Ovary (tissue), 7 donors: ENCODE measurements at regions not wholly inside any gene's neighbourhood (a gene's known extent, or its start where the extent isn't known, plus 50 kb on each side); places are given as distances from the start of the nearest gene placed in this dataset.

ENCODE experiments used
- DNase-seq, 5 donors: peaks; one replicate each; pipeline ENCODE4 v3.0.0-alpha.2; 2019 to 2020
- H3K27ac ChIP-seq, 2 donors: fragments of 200-600 bp; one replicate each; pipeline versions ENCODE4 v1.5.1 to v1.8.0; 2019 to 2022
- H3K27me3 ChIP-seq: fragments of 200-600 bp; one replicate; pipeline ENCODE4 v1.8.0; 2022
- H3K36me3 ChIP-seq: fragments of 200-600 bp; sonication (generic); one replicate; pipeline ENCODE4 v1.5.1; 2019
- H3K4me1 ChIP-seq: one replicate; pipeline ENCODE4 v1.8.1; 2013; ENCODE audit warnings: mild to moderate bottlenecking, moderate library complexity; ENCODE audit not compliant: insufficient read depth
- H3K4me3 ChIP-seq: fragments of 200-600 bp; sonication (generic); one replicate; pipeline ENCODE4 v1.5.1; 2017
- H3K9me3 ChIP-seq, 2 donors: fragments of 200-600 bp in 1 of 2; sonication (generic) in 1 of 2; one replicate each; pipeline versions ENCODE4 v1.5.1 to v1.8.1; 2013 to 2019; ENCODE audit warnings: mild to moderate bottlenecking in 1 of 2, moderate library complexity in 1 of 2
- CTCF ChIP-seq, 3 donors: fragments of 450-650 bp in 2 of 3; fragments of 200-600 bp in 1 of 3; IDR thresholded peaks; one replicate each; pipeline versions ENCODE4 v1.5.1 to v1.8.0; 2016 to 2022; ENCODE audit warnings: antibody characterized with exemption in 3 of 3, mild to moderate bottlenecking in 1 of 3
- EP300 ChIP-seq: sonication (generic); formaldehyde crosslinking; IDR thresholded peaks from one replicate; pipeline ENCODE4 v1.6.1; 2017; ENCODE audit warnings: antibody characterized with exemption
- POLR2A ChIP-seq: fragments of 450-650 bp; IDR thresholded peaks from one replicate; pipeline ENCODE4 v1.6.1; 2017; ENCODE audit warnings: antibody characterized with exemption, mild to moderate bottlenecking, moderate library complexity
- whole genome bisulfite sequencing, 3 donors: extraction: QIAGEN DNeasy Blood & Tissue Kit in 1 of 3; methylation state at CpG; one replicate each; pipeline versions ENCODE4 v1.1.5 to v1.1.7; 2013 to 2017; 5-methylcytosine and 5-hydroxymethylcytosine counted together
- intact Hi-C, 4 donors: fragments of 100-400 bp; cut with DNase I; formaldehyde crosslinking; loops; one replicate each; pipeline versions ENCODE4 v1.11.0 to v1.15.1; 2022 to 2023
- donor health status: DM: no; HTN: no; CAD: no; lungs with moderate emphysema.
- donor health status: DM: no; HTN: no; CAD: no.
- donor health status: Bipolar disorder and iron deficiency.
- donor health status: DM: no; HTN: no; CAD: no.
- donor health status: DM: yes; HTN: yes; CAD: no.

GRCh38 chr20:11429889-11430519 lies 487.7 kb upstream of the BTBD3 start:
- 61 to 70% (median 69%) methylated on average over 5 of the region's 5 CpGs for whole genome bisulfite sequencing, 3 donors
- no peak for TF ChIP-seq EP300
- Histone ChIP-seq H3K27me3 (no peaks in the 10 kb centered on the region), H3K4me3 (no peak overlapping the region), H3K27ac (no peak overlapping the region), H3K9me3 (no peaks in the 10 kb centered on the region), H3K36me3 (no peaks in the 10 kb centered on the region), H3K4me1 (no peaks in the 10 kb centered on the region)
- DNase-seq = no peak
- intact Hi-C loops = no loop called here

- H3K4me1 ChIP-seq = no peaks in the 10 kb centered on the region
- H3K27ac ChIP-seq = no peak overlapping the region
- no peak overlapping the region for H3K4me3 ChIP-seq
- DNase-seq = no peak
- intact Hi-C loops = no loop called here
- TF ChIP-seq EP300 = no peak
- TF ChIP-seq POLR2A = no peak
- no peak for TF ChIP-seq CTCF (IDR thresholded peaks at IDR 0.05)
- H3K36me3 ChIP-seq = no peaks in the 10 kb centered on the region
- no peaks in the 10 kb centered on the region for H3K27me3 ChIP-seq
- H3K9me3 ChIP-seq = no peaks in the 10 kb centered on the region
- 54 to 81% (median 63%) methylated on average over 3 of the region's 3 CpGs for WGBS, 3 donors
These were observed 487.0 kb upstream of the BTBD3 start for GRCh38 chr20:11430652-11431051.

- no peak for TF ChIP-seq POLR2A
- TF ChIP-seq CTCF (IDR thresholded peaks at IDR 0.05) = no peak
- no peak for TF ChIP-seq EP300
- Histone ChIP-seq H3K36me3 (no peaks in the 10 kb centered on the region), H3K27me3 (no peaks in the 10 kb centered on the region), H3K27ac (no peak overlapping the region), H3K4me3 (no peak overlapping the region), H3K9me3 (no peaks in the 10 kb centered on the region), H3K4me1 (no peaks in the 10 kb centered on the region)
- DNase-seq = no peak
- intact Hi-C loops = no loop called here
- WGBS, 3 donors = 76 to 93% (median 78%) methylated on average over 1 of the region's 1 CpG
These were observed 486.1 kb upstream of the BTBD3 start for GRCh38 chr20:11431621-11432020.

GRCh38 chr20:11432407-11432806 lies 485.3 kb upstream of the BTBD3 start:
- Histone ChIP-seq H3K36me3 (no peaks in the 10 kb centered on the region), H3K4me3 (no peak overlapping the region), H3K27ac (no peak overlapping the region), H3K9me3 (no peaks in the 10 kb centered on the region), H3K4me1 (no peaks in the 10 kb centered on the region), H3K27me3 (no peaks in the 10 kb centered on the region)
- no peak for DNase-seq
- 39 to 50% (median 42%) methylated on average over 3 of the region's 3 CpGs for WGBS, 3 donors
- intact Hi-C loops = no loop called here
- no peak for TF ChIP-seq POLR2A
- TF ChIP-seq EP300 = no peak
- no peak for TF ChIP-seq CTCF (IDR thresholded peaks at IDR 0.05)

- Histone ChIP-seq H3K4me3 (no peak overlapping the region), H3K27ac (no peak overlapping the region), H3K27me3 (no peaks in the 10 kb centered on the region), H3K4me1 (no peaks in the 10 kb centered on the region), H3K9me3 (no peaks in the 10 kb centered on the region), H3K36me3 (no peaks in the 10 kb centered on the region)
- no peak for DNase-seq
- intact Hi-C loops = no loop called here
- TF ChIP-seq POLR2A (no peak), CTCF (IDR thresholded peaks at IDR 0.05) (no peak), EP300 (no peak)
- WGBS, 3 donors = 70 to 87% (median 73%) methylated on average over 4 of the region's 4 CpGs
These were observed 481.4 kb upstream of the BTBD3 start for GRCh38 chr20:11436113-11436905.
